T-cell (primary cell): ENCODE measurements at regions not wholly inside any gene's neighbourhood (a gene's known extent, or its start where the extent isn't known, plus 50 kb on each side); places are given as distances from the start of the nearest gene placed in this dataset.

Experiments used
- ATAC-seq, 4 experiments: fragments of 200-7000 bp in 3 of 4; fragments of 150-1000 bp in 1 of 4; cut with Tn5 transposase; replicated peaks in 1 of 4; 1 replicate in 3 of 4; 2 replicates in 1 of 4; pipeline ENCODE4 v1.10.0; 2021; ENCODE audit warnings: moderate library complexity in 3 of 4, mild to moderate bottlenecking in 2 of 4, moderate number of reproducible peaks in 1 of 4
- CTCF ChIA-PET, 2 donors: fragments of 300-600 bp; sonication (Branson Sonifier 250); formaldehyde crosslinking; loops; one replicate each; lab custom pipeline; 2022; ENCODE audit warnings: antibody characterized with exemption in 2 of 2; lab: Charles Lee
- POLR2A ChIA-PET, 2 donors: fragments of 300-600 bp; sonication (Branson Sonifier 250); formaldehyde crosslinking; loops; one replicate each; lab custom pipeline; 2022; ENCODE audit warnings: antibody characterized with exemption in 2 of 2; lab: Charles Lee
- DNase-seq, 35 experiments: peaks; one replicate each; pipeline versions ENCODE4 v3.0.0 to v3.0.0-alpha.2; 2013 to 2023
- H3K27ac ChIP-seq: one replicate; pipeline ENCODE4 v1.5.1; 2013; ENCODE audit warnings: low read length
- H3K27me3 ChIP-seq, 2 experiments: replicated peaks in 1 of 2; 1 replicate in 1 of 2; 2 replicates in 1 of 2; pipeline versions ENCODE4 v1.6.1 to v1.7.0; 2013; ENCODE audit warnings: low read length in 1 of 2, mixed read lengths in 1 of 2; ENCODE audit not compliant: control insufficient read depth in 2 of 2, insufficient read depth in 2 of 2; ENCODE audit errors: extremely low read depth in 1 of 2
- H3K36me3 ChIP-seq, 2 donors: 1 replicate in 1 of 2; 2 replicates in 1 of 2; pipeline versions ENCODE4 v1.6.1 to v1.7.0; 2013; ENCODE audit warnings: low read length in 1 of 2; ENCODE audit not compliant: control insufficient read depth in 2 of 2, insufficient read depth in 1 of 2; ENCODE audit errors: extremely low read depth in 1 of 2
- H3K4me1 ChIP-seq, 2 experiments: 1 replicate in 1 of 2; 2 replicates in 1 of 2; pipeline versions ENCODE4 v1.6.1 to v1.7.0; 2013; ENCODE audit warnings: low read length in 2 of 2, mixed read lengths in 1 of 2; ENCODE audit not compliant: insufficient read depth in 2 of 2, control insufficient read depth in 1 of 2; ENCODE audit errors: extremely low read depth in 1 of 2
- H3K4me3 ChIP-seq, 2 donors: 1 replicate in 1 of 2; 2 replicates in 1 of 2; pipeline versions ENCODE4 v1.5.1 to v1.7.0; 2013; ENCODE audit warnings: mild to moderate bottlenecking in 2 of 2, low read length in 1 of 2, moderate library complexity in 1 of 2; ENCODE audit not compliant: control insufficient read depth in 1 of 2; ENCODE audit errors: extremely low read depth in 1 of 2
- H3K9me3 ChIP-seq: 2 replicates; pipeline ENCODE4 v1.7.0; 2013
- H3K27ac Mint-ChIP-seq, 2 donors: one replicate each; pipeline ENCODE4 v1.8.0; 2020 to 2021; ENCODE audit warnings: mild to moderate bottlenecking in 2 of 2, mixed read lengths in 2 of 2
- H3K27me3 Mint-ChIP-seq, 2 donors: one replicate each; pipeline ENCODE4 v1.8.0; 2021 to 2022; ENCODE audit warnings: mixed read lengths in 2 of 2
- H3K36me3 Mint-ChIP-seq: one replicate; pipeline ENCODE4 v1.8.0; 2021; ENCODE audit warnings: mixed read lengths
- H3K4me1 Mint-ChIP-seq, 3 donors: one replicate each; pipeline ENCODE4 v1.8.0; 2020 to 2022; ENCODE audit warnings: mixed read lengths in 3 of 3, mild to moderate bottlenecking in 1 of 3
- H3K4me3 Mint-ChIP-seq, 3 donors: one replicate each; pipeline ENCODE4 v1.8.0; 2020 to 2022; ENCODE audit warnings: mild to moderate bottlenecking in 3 of 3, mixed read lengths in 3 of 3, moderate library complexity in 3 of 3
- H3K9me3 Mint-ChIP-seq, 3 donors: one replicate each; pipeline ENCODE4 v1.8.0; 2020 to 2022; ENCODE audit warnings: mixed read lengths in 3 of 3
- WGBS: methylation state at CpG from one replicate; pipeline ENCODE4 v1.1.5; 2013; ENCODE audit warnings: missing lambda C conversion rate; ENCODE audit not compliant: insufficient coverage; 5-methylcytosine and 5-hydroxymethylcytosine counted together

DNA sequence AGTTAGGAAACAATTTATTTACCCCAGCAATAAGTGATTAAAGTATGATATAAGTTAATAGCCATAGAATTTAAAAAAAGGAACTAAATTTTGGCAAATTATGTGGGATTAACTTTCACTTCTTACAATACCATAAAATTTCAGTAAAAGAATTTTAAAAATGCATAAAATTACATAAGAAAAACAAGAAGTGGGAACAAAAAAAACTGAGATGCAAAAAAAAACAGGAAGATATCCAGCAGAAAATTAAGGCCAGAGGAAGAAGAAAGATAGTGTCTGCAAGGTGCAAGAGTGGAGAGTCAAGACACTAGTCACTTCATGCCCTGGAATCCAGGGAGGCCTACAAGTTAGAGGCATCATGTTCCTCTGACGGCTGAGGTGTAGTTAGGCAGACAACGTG lies 184.2 kb downstream of the GASK1B start:
- ATAC-seq (no peak), DNase-seq (no peak)
- no peaks in the 10 kb centered on the region for H3K27me3 ChIP-seq
- Mint-ChIP-seq H3K4me1 (peaks cover 0 to 3% (median 0%) of the 10 kb centered on the region in 3 donors), H3K36me3 (no peaks in the 10 kb centered on the region), H3K9me3 (no peaks in the 10 kb centered on the region), H3K4me3 (no peak overlapping the region), H3K27ac (no peak overlapping the region), H3K27me3 (no peaks in the 10 kb centered on the region)
- CTCF ChIA-PET: no interaction called here
- 67% methylated on average over 2 of the region's 2 CpGs for WGBS
- H3K9me3 ChIP-seq: no peaks in the 10 kb centered on the region
- no peak overlapping the region for H3K4me3 ChIP-seq
- H3K4me1 ChIP-seq: no peaks in the 10 kb centered on the region
- H3K36me3 ChIP-seq: no peaks in the 10 kb centered on the region
- POLR2A ChIA-PET: no interaction called here
- H3K27ac ChIP-seq: no peak overlapping the region

DNA sequence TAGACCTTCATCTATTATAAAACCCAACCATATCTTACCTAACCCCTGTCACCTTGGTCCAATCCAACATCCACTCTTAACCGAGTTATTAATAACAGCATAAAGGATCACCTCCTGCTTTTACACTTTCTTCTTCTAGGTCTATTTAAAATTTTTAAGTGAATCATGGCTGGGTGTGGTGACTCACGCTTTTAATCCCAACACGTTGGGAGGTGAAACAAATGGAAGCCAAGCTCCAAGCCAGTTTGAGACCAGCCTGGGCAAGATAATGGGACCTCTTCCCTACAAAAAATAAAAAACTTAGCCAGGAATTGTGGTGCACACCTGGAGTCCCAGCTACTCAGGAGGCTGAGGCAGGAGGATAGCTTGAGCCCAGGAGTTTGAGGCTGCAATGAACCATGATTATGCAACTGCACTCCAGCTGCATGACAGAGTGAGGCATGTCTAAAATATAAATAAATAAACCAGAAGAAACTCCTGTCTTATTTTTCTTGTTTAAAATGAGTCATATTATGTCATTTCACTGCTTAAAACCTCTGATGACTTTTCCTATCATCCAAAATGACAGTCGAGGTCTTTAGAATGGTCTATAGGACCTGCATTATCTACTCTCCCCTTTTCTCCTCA lies 188.4 kb downstream of the GASK1B start:
- no CpG with 5 or more reads among the region's 4 CpGs for WGBS
- POLR2A ChIA-PET: no interaction called here
- no peaks in the 10 kb centered on the region for H3K36me3 Mint-ChIP-seq

DNA sequence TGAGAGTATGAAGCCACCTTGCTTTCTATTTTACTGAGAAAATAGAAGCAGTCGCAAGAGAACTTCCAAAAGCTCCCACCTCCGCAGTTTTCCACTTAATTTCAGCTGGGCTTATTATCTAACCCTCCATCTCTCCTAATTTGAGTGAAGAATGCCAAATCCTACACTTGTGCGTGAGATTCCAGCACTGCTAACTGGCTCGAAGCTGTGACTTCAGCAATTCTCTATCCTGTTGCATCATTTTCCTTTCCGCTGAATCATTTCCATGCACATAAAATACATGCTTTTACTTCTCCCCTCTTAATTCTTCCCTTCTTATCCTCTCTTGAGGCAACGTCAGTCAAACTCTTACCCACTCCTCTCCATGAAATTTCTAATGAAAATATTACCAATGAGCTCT lies 189.5 kb downstream of the GASK1B start:
- Mint-ChIP-seq H3K27me3 (peaks cover 4 to 7% of the 10 kb centered on the region in 2 donors), H3K4me1 (peaks cover 3 to 6% (median 6%) of the 10 kb centered on the region in 3 donors), H3K27ac (no peak overlapping the region), H3K9me3 (no peaks in the 10 kb centered on the region), H3K4me3 (no peak overlapping the region), H3K36me3 (no peaks in the 10 kb centered on the region)
- no peak overlapping the region for H3K27ac ChIP-seq
- no peaks in the 10 kb centered on the region for H3K9me3 ChIP-seq
- H3K4me3 ChIP-seq: no peak overlapping the region
- no peaks in the 10 kb centered on the region for H3K36me3 ChIP-seq
- 67% methylated on average over 6 of the region's 6 CpGs for WGBS
- H3K4me1 ChIP-seq: no peaks in the 10 kb centered on the region
- ChIA-PET CTCF (no interaction called here), POLR2A (no interaction called here)
- DNase-seq (no peak), ATAC-seq (no peak)
- no peaks in the 10 kb centered on the region for H3K27me3 ChIP-seq

More for the DNA sequence above, 188.4 kb downstream of the GASK1B start:
- H3K27me3 Mint-ChIP-seq: no peaks in the 10 kb centered on the region
- no peaks in the 10 kb centered on the region for H3K9me3 Mint-ChIP-seq
- H3K4me1 Mint-ChIP-seq: no peaks in the 10 kb centered on the region
- H3K27ac Mint-ChIP-seq: no peak overlapping the region
- CTCF ChIA-PET: interaction anchor here in 1 of 2 donors (0.7 kb wide), 1 partner anchor 240 kb away, joined by 4 read pairs; no protein-coding TSS in a partner anchor
- Histone ChIP-seq H3K4me3 (no peak overlapping the region), H3K27ac (no peak overlapping the region), H3K9me3 (no peaks in the 10 kb centered on the region), H3K4me1 (no peaks in the 10 kb centered on the region), H3K36me3 (no peaks in the 10 kb centered on the region), H3K27me3 (no peaks in the 10 kb centered on the region)
- ATAC-seq (no peak), DNase-seq (no peak)
- no peak overlapping the region for H3K4me3 Mint-ChIP-seq

DNA sequence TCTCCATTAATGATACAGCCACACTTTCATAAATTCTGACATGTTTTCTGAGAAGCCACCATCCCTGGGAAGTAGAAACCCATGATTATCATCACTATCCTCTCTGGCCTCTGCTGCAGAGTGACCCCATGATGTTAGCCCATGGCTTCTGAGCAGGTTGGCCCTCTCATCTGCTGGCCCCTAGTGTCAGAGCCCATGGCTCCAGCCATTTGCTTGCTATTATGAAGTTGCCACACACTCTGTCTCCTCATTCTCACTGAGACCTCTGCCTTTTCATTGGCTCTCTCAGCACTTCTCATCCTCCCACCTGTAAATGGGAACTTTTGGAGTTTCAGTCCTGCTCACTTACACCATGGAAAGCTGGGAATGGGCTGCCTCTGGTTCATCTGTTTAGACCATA lies 192.7 kb downstream of the GASK1B start:
- H3K9me3 ChIP-seq: no peaks in the 10 kb centered on the region
- no peaks in the 10 kb centered on the region for H3K27me3 ChIP-seq
- POLR2A ChIA-PET: no interaction called here
- no peaks in the 10 kb centered on the region for H3K9me3 Mint-ChIP-seq
- no peak overlapping the region for H3K4me3 Mint-ChIP-seq
- ATAC-seq (no peak), DNase-seq (no peak)
- H3K27ac Mint-ChIP-seq: no peak overlapping the region
- H3K36me3 Mint-ChIP-seq: no peaks in the 10 kb centered on the region
- CTCF ChIA-PET: interaction anchor here (0.7 to 1.0 kb wide), 2 partner anchors 12 to 108 kb away, joined by 3 read pairs; no protein-coding TSS in a partner anchor
- peaks cover 3 to 6% (median 6%) of the 10 kb centered on the region in 3 donors for H3K4me1 Mint-ChIP-seq
- no peaks in the 10 kb centered on the region for H3K36me3 ChIP-seq
- no peak overlapping the region for H3K27ac ChIP-seq
- H3K4me1 ChIP-seq: no peaks in the 10 kb centered on the region
- H3K4me3 ChIP-seq: no peak overlapping the region
- H3K27me3 Mint-ChIP-seq: peaks cover 4 to 8% of the 10 kb centered on the region in 2 donors

- no peak overlapping the region for H3K4me3 ChIP-seq
- H3K4me1 Mint-ChIP-seq: peaks cover 3 to 6% (median 6%) of the 10 kb centered on the region in 3 donors
- H3K9me3 ChIP-seq: no peaks in the 10 kb centered on the region
- H3K27me3 ChIP-seq: no peaks in the 10 kb centered on the region
- no peaks in the 10 kb centered on the region for H3K36me3 Mint-ChIP-seq
- H3K27ac Mint-ChIP-seq: no peak overlapping the region
- no peak overlapping the region for H3K27ac ChIP-seq
- CTCF ChIA-PET: interaction anchor here (0.9 to 1.0 kb wide), 2 partner anchors 9 to 15 kb away, joined by 3 read pairs; no protein-coding TSS in a partner anchor
- peaks cover 4 to 8% of the 10 kb centered on the region in 2 donors for H3K27me3 Mint-ChIP-seq
- H3K36me3 ChIP-seq: no peaks in the 10 kb centered on the region
- WGBS: 41% methylated on average over 2 of the region's 7 CpGs
- peak in 10 of 35 experiments; percentile 0 to 39 (median 4) for DNase-seq
- H3K4me1 ChIP-seq: no peaks in the 10 kb centered on the region
- no peak overlapping the region for H3K4me3 Mint-ChIP-seq
- peak in 2 of 4 experiments; percentile 43 to 64 for ATAC-seq
- POLR2A ChIA-PET: no interaction called here
- no peaks in the 10 kb centered on the region for H3K9me3 Mint-ChIP-seq
Observed at GRCh38 chr4:157978680-157979361, 194.0 kb downstream of the GASK1B start.

- ChIA-PET POLR2A (no interaction called here), CTCF (interaction anchor here in 1 of 2 donors (1.6 kb wide), 1 partner anchor 9 kb away, joined by 6 read pairs; no protein-coding TSS in a partner anchor)
- H3K27ac Mint-ChIP-seq: no peak overlapping the region
- H3K27me3 Mint-ChIP-seq: peaks cover 4 to 8% of the 10 kb centered on the region in 2 donors
- no peaks in the 10 kb centered on the region for H3K9me3 ChIP-seq
- peaks cover 3 to 6% (median 6%) of the 10 kb centered on the region in 3 donors for H3K4me1 Mint-ChIP-seq
- ATAC-seq (no peak), DNase-seq (no peak)
- H3K4me1 ChIP-seq: no peaks in the 10 kb centered on the region
- H3K36me3 Mint-ChIP-seq: no peaks in the 10 kb centered on the region
- H3K27ac ChIP-seq: no peak overlapping the region
- no peaks in the 10 kb centered on the region for H3K27me3 ChIP-seq
- H3K36me3 ChIP-seq: no peaks in the 10 kb centered on the region
- no peak overlapping the region for H3K4me3 Mint-ChIP-seq
- WGBS: 80% methylated on average over 1 of the region's 4 CpGs
- no peaks in the 10 kb centered on the region for H3K9me3 Mint-ChIP-seq
- H3K4me3 ChIP-seq: no peak overlapping the region
Observed at GRCh38 chr4:157977086-157977485, 195.7 kb downstream of the GASK1B start.
